Spleen (tissue), 7 donors: ENCODE measurements at regions not wholly inside any gene's neighbourhood (a gene's known extent, or its start where the extent isn't known, plus 50 kb on each side); places are given as distances from the start of the nearest gene placed in this dataset.

Source experiments
- CTCF ChIP-seq, 11 experiments: fragments of 200-600 bp in 7 of 11; fragments of 450-650 bp in 4 of 11; sonication (generic) in 4 of 11; IDR thresholded peaks in 8 of 11; conservative IDR thresholded peaks in 3 of 11; 1 replicate in 7 of 11; 2 replicates in 4 of 11; pipeline versions ENCODE4 v1.4.0 to v1.8.0; 2016 to 2021; ENCODE audit warnings: antibody characterized with exemption in 11 of 11, inconsistent platforms in 4 of 11, mild to moderate bottlenecking in 1 of 11
- POLR2A ChIP-seq, 3 donors: fragments of 450-650 bp; IDR thresholded peaks; one replicate each; pipeline ENCODE4 v1.5.1; 2017; ENCODE audit warnings: antibody characterized with exemption in 3 of 3, mild to moderate bottlenecking in 1 of 3
- POLR2AphosphoS5 ChIP-seq, 3 donors: sonication (generic); formaldehyde crosslinking; IDR thresholded peaks; one replicate each; pipeline ENCODE4 v1.5.1; 2017; ENCODE audit warnings: antibody characterized with exemption in 3 of 3
- donor health status: DM: no; HTN: no; CAD: no; lungs with moderate emphysema.
- donor health status: DM: no; HTN: no; CAD: no.
- donor health status: DM: no; HTN: no; CAD: no.

- TF ChIP-seq CTCF (IDR thresholded peaks at IDR 0.05 in 8 of 11, conservative IDR thresholded peaks at IDR 0.05 in 3 of 11) (no peak), POLR2A (IDR thresholded peaks at IDR 0.05) (no peak), POLR2AphosphoS5 (IDR thresholded peaks at IDR 0.05) (no peak)
These were observed 297.6 kb downstream of the CHL1 start for GRCh38 chr3:494190-494589.
